H1 (cell line): ENCODE measurements at regions not wholly inside any gene's neighbourhood (a gene's known extent, or its start where the extent isn't known, plus 50 kb on each side); places are given as distances from the start of the nearest gene placed in this dataset.

Experiments used
- CEBPB ChIP-seq: IDR thresholded peaks from 2 replicates; pipeline ENCODE4 v1.6.1; 2012; ENCODE audit warnings: low read depth, low read length
- CTCF ChIP-seq, 3 experiments: IDR thresholded peaks; 1 replicate in 2 of 3; 2 replicates in 1 of 3; pipeline versions ENCODE4 v1.5.1 to v1.6.1; 2011; ENCODE audit warnings: low read length in 3 of 3, mild to moderate bottlenecking in 3 of 3, inconsistent platforms in 2 of 3, low read depth in 1 of 3, moderate library complexity in 1 of 3; ENCODE audit not compliant: insufficient read depth in 1 of 3; ENCODE audit errors: control extremely low read depth in 1 of 3
- KDM1A ChIP-seq: fragments of 200-600, 300-600 bp; sonication (generic); IDR thresholded peaks from 2 replicates; pipeline ENCODE4 v1.7.1; 2016; ENCODE audit warnings: mild to moderate bottlenecking, low read length, borderline replicate concordance
- MAFK ChIP-seq: IDR thresholded peaks from 2 replicates; pipeline ENCODE4 v1.6.1; 2012; ENCODE audit warnings: low read depth, mild to moderate bottlenecking, improper control_type of control experiment, low read length
- MAX ChIP-seq: IDR thresholded peaks from 2 replicates; pipeline ENCODE4 v1.6.1; 2012; ENCODE audit warnings: inconsistent platforms
- PHF8 ChIP-seq: fragments of 200-600 bp; sonication (generic); conservative IDR thresholded peaks from 2 replicates; pipeline ENCODE4 v1.7.1; 2012; ENCODE audit warnings: low read depth, mild to moderate bottlenecking, inconsistent platforms, low read length, moderate library complexity
- POLR2A ChIP-seq, 2 experiments: IDR thresholded peaks; 1 replicate in 1 of 2; 2 replicates in 1 of 2; pipeline ENCODE4 v1.6.1; 2011; ENCODE audit warnings: low read depth in 2 of 2, low read length in 2 of 2, mild to moderate bottlenecking in 2 of 2; ENCODE audit errors: control extremely low read depth in 1 of 2
- TAF1 ChIP-seq: IDR thresholded peaks from 2 replicates; pipeline ENCODE4 v1.6.1; 2011; ENCODE audit warnings: mild to moderate bottlenecking, low read depth, low read length

GRCh38 chr2:76073992-76074604, 363.4 kb upstream of the GCFC2 start:
- TF ChIP-seq PHF8: no peak
- TF ChIP-seq POLR2A (IDR thresholded peaks at IDR 0.05; ENCODE audit: control extremely low read depth in 1 of 2, low read depth in 2 of 2, low read length in 2 of 2): no peak
- no peak for TF ChIP-seq CTCF (IDR thresholded peaks at IDR 0.05; ENCODE audit: control extremely low read depth in 1 of 3, insufficient read depth in 1 of 3, low read depth in 1 of 3, low read length in 3 of 3)
- TF ChIP-seq CEBPB: no peak
- TF ChIP-seq MAX: no peak
- no peak for TF ChIP-seq TAF1
- TF ChIP-seq KDM1A: no peak
- no peak for TF ChIP-seq MAFK
